SIG-M5 treated with dmso at 0.1 percent for 504 hours (cell line): ENCODE measurements at regions not wholly inside any gene's neighbourhood (a gene's known extent, or its start where the extent isn't known, plus 50 kb on each side); places are given as distances from the start of the nearest gene placed in this dataset.

ENCODE experiments used
- DNase-seq: peaks from one replicate; lab custom pipeline; 2025; ENCODE audit not compliant: unreplicated experiment; lab: John Stamatoyannopoulos, UW

- DNase-seq = no peak
These were observed 843.4 kb downstream of the TBC1D22A start for GRCh38 chr22:47605886-47606285.

GRCh38 chr22:47605441-47605840 is 843.0 kb downstream of the TBC1D22A start:
- DNase-seq = no peak

GRCh38 chr22:47604563-47604962 is 842.1 kb downstream of the TBC1D22A start:
- no peak for DNase-seq

GRCh38 chr22:47602732-47603131 is 840.3 kb downstream of the TBC1D22A start:
- no peak for DNase-seq

GRCh38 chr22:47601666-47602065 is 839.2 kb downstream of the TBC1D22A start:
- DNase-seq = no peak

- DNase-seq = no peak
These were observed 838.6 kb downstream of the TBC1D22A start for GRCh38 chr22:47600791-47601625.

- DNase-seq = no peak
These were observed 837.8 kb downstream of the TBC1D22A start for GRCh38 chr22:47600281-47600680.

GRCh38 chr22:47599753-47600152 is 837.3 kb downstream of the TBC1D22A start:
- no peak for DNase-seq

GRCh38 chr22:47598864-47599263 is 836.4 kb downstream of the TBC1D22A start:
- no peak for DNase-seq

GRCh38 chr22:47597041-47597440 is 834.6 kb downstream of the TBC1D22A start:
- no peak for DNase-seq

- no peak for DNase-seq
These were observed 833.8 kb downstream of the TBC1D22A start for GRCh38 chr22:47596176-47596690.

- DNase-seq = no peak
These were observed 832.5 kb downstream of the TBC1D22A start for GRCh38 chr22:47594836-47595521.

- no peak for DNase-seq
These were observed 831.5 kb downstream of the TBC1D22A start for GRCh38 chr22:47593911-47594311.

- no peak for DNase-seq
These were observed 830.8 kb downstream of the TBC1D22A start for GRCh38 chr22:47593291-47593690.

GRCh38 chr22:47592791-47593190 is 830.3 kb downstream of the TBC1D22A start:
- no peak for DNase-seq

GRCh38 chr22:47591709-47592108 is 829.3 kb downstream of the TBC1D22A start:
- DNase-seq = no peak

GRCh38 chr22:47591016-47591415 is 828.6 kb downstream of the TBC1D22A start:
- DNase-seq = no peak

GRCh38 chr22:47589271-47590250 is 827.1 kb downstream of the TBC1D22A start:
- DNase-seq = no peak

GRCh38 chr22:47588578-47588960 is 826.1 kb downstream of the TBC1D22A start:
- DNase-seq = no peak

GRCh38 chr22:47587861-47588577 is 825.6 kb downstream of the TBC1D22A start:
- DNase-seq = no peak
